ENCODE measurements at regions not wholly inside any gene's neighbourhood (a gene's known extent, or its start where the extent isn't known, plus 50 kb on each side); places are given as distances from the start of the nearest gene placed in this dataset.

- intact Hi-C loops (cut with DNase I) = no loop called here
- Histone ChIP-seq H3K4me3 (no peak overlapping the region), H3K27ac (no peak overlapping the region), H3K36me3 (no peaks in the 10 kb centered on the region), H3K9me3 (no peaks in the 10 kb centered on the region), H3K4me1 (no peaks in the 10 kb centered on the region), H3K27me3 (no peaks in the 10 kb centered on the region)
- ATAC-seq = no peak
- TF ChIP-seq CTCF (IDR thresholded peaks at IDR 0.05) = no peak
- DNase-seq = no peak
These were observed 157.4 kb upstream of the GULP1 start for GRCh38 chr2:188134241-188134640.

- Histone ChIP-seq H3K27ac (no peak overlapping the region), H3K4me3 (no peak overlapping the region), H3K4me1 (no peaks in the 10 kb centered on the region), H3K27me3 (no peaks in the 10 kb centered on the region), H3K9me3 (no peaks in the 10 kb centered on the region), H3K36me3 (no peaks in the 10 kb centered on the region)
- no peak for ATAC-seq
- TF ChIP-seq CTCF (IDR thresholded peaks at IDR 0.05) = no peak
- no peak for DNase-seq
- intact Hi-C loops (cut with DNase I) = no loop called here
These were observed 153.4 kb upstream of the GULP1 start for GRCh38 chr2:188138313-188138712.

- Histone ChIP-seq H3K9me3 (no peaks in the 10 kb centered on the region), H3K27ac (no peak overlapping the region), H3K4me3 (no peak overlapping the region), H3K27me3 (no peaks in the 10 kb centered on the region), H3K4me1 (no peaks in the 10 kb centered on the region), H3K36me3 (no peaks in the 10 kb centered on the region)
- intact Hi-C loops (cut with DNase I) = no loop called here
- DNase-seq (no peak), ATAC-seq (no peak)
- TF ChIP-seq CTCF (IDR thresholded peaks at IDR 0.05) = no peak
These were observed 149.6 kb upstream of the GULP1 start for GRCh38 chr2:188142088-188142487.

GRCh38 chr2:188142636-188143295 is 148.9 kb upstream of the GULP1 start:
- intact Hi-C loops (cut with DNase I) = no loop called here
- Histone ChIP-seq H3K4me3 (no peak overlapping the region), H3K27ac (no peak overlapping the region), H3K9me3 (no peaks in the 10 kb centered on the region), H3K27me3 (no peaks in the 10 kb centered on the region), H3K4me1 (no peaks in the 10 kb centered on the region), H3K36me3 (no peaks in the 10 kb centered on the region)
- TF ChIP-seq CTCF (IDR thresholded peaks at IDR 0.05) = no peak
- no peak for ATAC-seq
- DNase-seq = no peak

GRCh38 chr2:188145885-188146284 is 145.8 kb upstream of the GULP1 start:
- Histone ChIP-seq H3K27me3 (no peaks in the 10 kb centered on the region), H3K27ac (no peak overlapping the region), H3K9me3 (no peaks in the 10 kb centered on the region), H3K36me3 (no peaks in the 10 kb centered on the region), H3K4me3 (no peak overlapping the region), H3K4me1 (no peaks in the 10 kb centered on the region)
- DNase-seq (no peak), ATAC-seq (no peak)
- intact Hi-C loops (cut with DNase I) = no loop called here
- no peak for TF ChIP-seq CTCF (IDR thresholded peaks at IDR 0.05)

GRCh38 chr2:188146888-188147287 is 144.8 kb upstream of the GULP1 start:
- ATAC-seq (no peak), DNase-seq (no peak)
- Histone ChIP-seq H3K9me3 (no peaks in the 10 kb centered on the region), H3K27me3 (no peaks in the 10 kb centered on the region), H3K4me1 (no peaks in the 10 kb centered on the region), H3K4me3 (no peak overlapping the region), H3K27ac (no peak overlapping the region), H3K36me3 (no peaks in the 10 kb centered on the region)
- TF ChIP-seq CTCF (IDR thresholded peaks at IDR 0.05) = no peak
- intact Hi-C loops (cut with DNase I) = no loop called here
